Neutrophil (primary cell): ENCODE measurements at regions not wholly inside any gene's neighbourhood (a gene's known extent, or its start where the extent isn't known, plus 50 kb on each side); places are given as distances from the start of the nearest gene placed in this dataset.

Experiments used
- H3K27ac ChIP-seq: fragments of 200-600 bp; sonication (generic); 2 replicates; pipeline ENCODE4 v1.5.1; 2016; ENCODE audit warnings: mild to moderate bottlenecking, moderate library complexity
- H3K27me3 ChIP-seq: fragments of 200-600 bp; sonication (generic); 2 replicates; pipeline ENCODE4 v1.6.0; 2016; ENCODE audit warnings: mild to moderate bottlenecking
- H3K36me3 ChIP-seq: fragments of 200-600 bp; sonication (generic); 2 replicates; pipeline ENCODE4 v1.5.1; 2017
- H3K4me1 ChIP-seq, 2 experiments: fragments of 200-600 bp in 1 of 2; sonication (generic) in 1 of 2; 1 replicate in 1 of 2; 2 replicates in 1 of 2; pipeline versions ENCODE4 v1.5.1 to v1.6.1; 2013 to 2016; ENCODE audit warnings: low read depth in 1 of 2, low read length in 1 of 2, mild to moderate bottlenecking in 1 of 2, moderate library complexity in 1 of 2; ENCODE audit not compliant: control insufficient read depth in 1 of 2, insufficient read depth in 1 of 2
- H3K4me3 ChIP-seq, 2 experiments: fragments of 200-600 bp in 1 of 2; sonication (generic) in 1 of 2; 1 replicate in 1 of 2; 2 replicates in 1 of 2; pipeline ENCODE4 v1.5.1; 2013 to 2016; ENCODE audit warnings: low read depth in 1 of 2, low read length in 1 of 2, mild to moderate bottlenecking in 1 of 2, moderate library complexity in 1 of 2
- H3K9me3 ChIP-seq: fragments of 200-600 bp; sonication (generic); 2 replicates; pipeline ENCODE4 v1.5.1; 2016
- TF ChIP-seq, protein P1 (sequence below): fragments of 200-600 bp; sonication (generic); IDR thresholded peaks from 2 replicates; pipeline ENCODE4 v1.5.1; 2016; ENCODE audit warnings: antibody characterized with exemption

DNA sequence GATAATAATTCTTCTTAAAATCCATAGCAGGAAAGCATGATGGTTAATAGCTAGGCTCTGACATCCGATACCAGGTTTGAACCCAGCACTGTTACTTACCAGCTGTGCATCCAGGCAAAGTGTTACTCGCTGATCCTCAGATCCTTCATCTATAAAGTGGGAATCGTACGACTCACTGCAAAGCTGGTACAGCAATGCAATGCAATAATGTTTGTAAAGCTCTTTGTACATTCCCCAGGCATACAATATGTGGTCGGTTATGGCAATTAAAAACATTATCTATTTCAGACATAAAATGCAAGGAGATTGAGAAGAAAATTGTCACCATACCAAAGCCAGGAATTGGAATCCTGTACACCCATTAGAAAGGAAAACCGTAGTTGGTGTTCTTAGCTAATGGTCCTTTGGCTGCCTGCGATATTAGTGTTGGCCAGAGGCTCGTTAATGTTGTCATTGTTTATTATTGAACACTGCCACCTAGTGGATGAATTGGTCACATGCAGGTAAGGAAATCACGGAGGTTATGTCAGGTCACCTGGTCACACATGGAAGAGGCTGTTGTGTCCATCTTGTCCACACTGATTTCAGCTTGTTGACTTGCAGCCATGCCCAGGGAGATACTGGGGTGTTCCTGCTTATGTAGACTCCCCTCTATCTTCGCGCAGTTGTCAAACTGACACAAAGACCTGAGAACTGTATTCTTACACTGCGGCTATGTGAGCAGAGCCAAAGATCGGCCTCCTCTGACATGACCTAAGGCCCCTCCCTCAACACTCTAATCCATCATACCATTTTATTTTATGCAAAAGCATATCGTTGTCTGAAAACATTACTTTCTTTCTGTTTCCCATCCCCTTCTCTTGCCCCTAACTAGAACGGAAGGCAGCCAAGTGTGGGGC is 87.5 kb upstream of the PPP2R2B start:
- TF ChIP-seq, protein P1, sequence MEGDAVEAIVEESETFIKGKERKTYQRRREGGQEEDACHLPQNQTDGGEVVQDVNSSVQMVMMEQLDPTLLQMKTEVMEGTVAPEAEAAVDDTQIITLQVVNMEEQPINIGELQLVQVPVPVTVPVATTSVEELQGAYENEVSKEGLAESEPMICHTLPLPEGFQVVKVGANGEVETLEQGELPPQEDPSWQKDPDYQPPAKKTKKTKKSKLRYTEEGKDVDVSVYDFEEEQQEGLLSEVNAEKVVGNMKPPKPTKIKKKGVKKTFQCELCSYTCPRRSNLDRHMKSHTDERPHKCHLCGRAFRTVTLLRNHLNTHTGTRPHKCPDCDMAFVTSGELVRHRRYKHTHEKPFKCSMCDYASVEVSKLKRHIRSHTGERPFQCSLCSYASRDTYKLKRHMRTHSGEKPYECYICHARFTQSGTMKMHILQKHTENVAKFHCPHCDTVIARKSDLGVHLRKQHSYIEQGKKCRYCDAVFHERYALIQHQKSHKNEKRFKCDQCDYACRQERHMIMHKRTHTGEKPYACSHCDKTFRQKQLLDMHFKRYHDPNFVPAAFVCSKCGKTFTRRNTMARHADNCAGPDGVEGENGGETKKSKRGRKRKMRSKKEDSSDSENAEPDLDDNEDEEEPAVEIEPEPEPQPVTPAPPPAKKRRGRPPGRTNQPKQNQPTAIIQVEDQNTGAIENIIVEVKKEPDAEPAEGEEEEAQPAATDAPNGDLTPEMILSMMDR, result peak; percentile 75
- H3K36me3 ChIP-seq, result no peaks in the 10 kb centered on the region
- H3K4me1 ChIP-seq, result no peaks in the 10 kb centered on the region

DNA sequence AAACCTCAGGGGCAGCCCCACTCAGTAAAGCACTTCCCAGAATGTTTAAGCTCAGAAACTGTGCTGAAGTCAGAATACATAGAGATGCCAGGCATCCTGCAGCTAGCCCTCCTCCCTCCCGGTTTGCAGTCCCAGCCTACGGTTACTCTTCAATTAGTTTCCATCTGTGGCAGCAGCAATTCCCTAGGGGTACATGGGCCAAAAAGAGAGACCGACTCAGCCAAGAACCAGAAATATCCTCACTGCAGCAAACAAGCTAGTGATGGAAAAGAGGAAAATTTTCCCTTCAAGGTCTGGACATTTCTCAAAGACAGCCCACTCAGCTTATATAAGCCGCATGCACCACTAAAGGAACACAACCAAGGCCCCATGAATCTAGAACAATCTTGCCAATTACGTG is 89.1 kb upstream of the PPP2R2B start:
- Histone ChIP-seq H3K4me1 (no peaks in the 10 kb centered on the region), H3K27ac (no peak overlapping the region), H3K9me3 (no peaks in the 10 kb centered on the region), H3K27me3 (no peaks in the 10 kb centered on the region), H3K4me3 (no peak overlapping the region), H3K36me3 (no peaks in the 10 kb centered on the region)
- TF ChIP-seq, protein P1, result no peak

More for the DNA sequence above, 87.5 kb upstream of the PPP2R2B start:
- Histone ChIP-seq H3K9me3 (no peaks in the 10 kb centered on the region), H3K27me3 (no peaks in the 10 kb centered on the region), H3K4me3 (no peak overlapping the region), H3K27ac (no peak overlapping the region)

DNA sequence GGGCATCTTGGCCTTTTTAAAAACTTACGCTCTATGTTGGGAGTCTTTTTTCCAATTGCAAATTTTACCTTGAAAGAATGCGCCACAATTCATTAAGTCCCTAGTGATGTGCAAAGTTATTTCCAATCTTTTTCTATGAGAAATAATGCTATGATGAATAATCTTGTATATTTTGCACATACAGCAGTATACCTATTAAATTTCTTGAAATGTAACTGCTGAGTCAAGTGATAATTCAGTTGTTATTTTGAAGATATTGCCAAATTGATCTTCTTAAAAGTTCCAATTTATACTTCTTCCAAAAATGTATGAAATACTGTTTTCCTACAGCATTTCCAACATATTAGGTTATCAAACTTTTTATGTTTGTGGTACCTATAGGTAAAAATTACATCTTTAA is 92.8 kb upstream of the PPP2R2B start:
- TF ChIP-seq, protein P1, result no peak

DNA sequence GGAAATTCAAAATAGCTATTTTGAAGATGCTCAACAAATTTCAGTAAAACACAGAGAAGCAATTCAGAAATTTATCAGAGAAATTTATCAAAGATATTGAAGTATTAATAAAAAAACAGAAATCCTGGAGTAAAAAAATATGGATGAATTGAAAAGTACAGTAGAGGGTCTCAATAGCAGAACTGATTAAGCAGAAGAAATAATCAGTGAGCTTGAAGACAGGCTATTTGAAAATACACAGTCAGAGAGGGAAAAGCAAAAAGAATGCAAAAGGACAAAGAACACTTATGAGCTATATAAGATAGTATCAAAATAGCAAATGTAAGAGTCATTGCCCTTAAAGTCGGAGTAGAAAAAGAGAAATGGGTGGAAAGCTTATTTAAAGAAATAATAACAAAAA is 107.9 kb upstream of the PPP2R2B start:
- no peak overlapping the region for H3K27ac ChIP-seq

More for the DNA sequence above, 92.8 kb upstream of the PPP2R2B start:
- H3K4me3 ChIP-seq, result no peak overlapping the region
- H3K9me3 ChIP-seq, result no peaks in the 10 kb centered on the region
- no peaks in the 10 kb centered on the region for H3K36me3 ChIP-seq
- H3K27me3 ChIP-seq, result no peaks in the 10 kb centered on the region
- H3K27ac ChIP-seq, result no peak overlapping the region
- H3K4me1 ChIP-seq, result no peaks in the 10 kb centered on the region

DNA sequence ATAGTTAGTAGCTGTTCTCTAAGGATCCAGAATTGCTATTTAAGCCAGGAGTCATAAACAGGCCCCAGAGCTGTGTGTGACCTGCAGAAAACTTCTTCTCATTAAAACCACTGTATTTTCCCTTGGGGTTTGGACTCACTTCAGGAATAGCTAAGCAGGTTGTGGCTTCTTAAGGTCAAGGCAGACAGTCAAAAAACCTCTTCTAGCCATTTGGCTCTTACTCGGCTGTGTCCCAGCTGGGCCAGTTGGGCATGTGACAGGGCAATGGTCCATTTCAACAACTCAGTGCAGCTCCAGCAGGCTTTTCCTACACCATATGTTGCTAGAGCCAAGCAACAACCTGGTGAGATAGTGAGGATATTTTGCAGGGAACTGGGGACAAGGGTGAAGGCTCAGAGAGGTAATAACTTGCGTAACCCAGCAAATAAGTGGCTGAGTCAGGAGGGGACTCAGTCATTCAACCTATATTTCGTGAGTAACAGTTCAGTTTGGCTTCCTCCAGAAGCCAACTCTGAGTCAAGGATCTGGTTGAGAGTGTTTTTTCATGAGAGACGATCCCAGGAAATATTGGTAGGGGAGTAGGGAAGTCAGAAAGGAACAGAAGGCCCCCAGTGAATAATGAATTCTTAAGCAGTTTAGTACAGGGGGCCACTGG is 115.4 kb upstream of the PPP2R2B start:
- no peaks in the 10 kb centered on the region for H3K9me3 ChIP-seq
- no peaks in the 10 kb centered on the region for H3K27me3 ChIP-seq
- H3K4me3 ChIP-seq, result no peak overlapping the region
- TF ChIP-seq, protein P1, result no peak
- no peaks in the 10 kb centered on the region for H3K36me3 ChIP-seq
- no peak overlapping the region for H3K27ac ChIP-seq
- H3K4me1 ChIP-seq, result no peaks in the 10 kb centered on the region

More for the DNA sequence above, 107.9 kb upstream of the PPP2R2B start:
- H3K36me3 ChIP-seq, result no peaks in the 10 kb centered on the region
- no peaks in the 10 kb centered on the region for H3K27me3 ChIP-seq
- TF ChIP-seq, protein P1, result no peak
- no peaks in the 10 kb centered on the region for H3K4me1 ChIP-seq
- no peak overlapping the region for H3K4me3 ChIP-seq
- no peaks in the 10 kb centered on the region for H3K9me3 ChIP-seq
